ENCODE measurements at regions not wholly inside any gene's neighbourhood (a gene's known extent, or its start where the extent isn't known, plus 50 kb on each side); places are given as distances from the start of the nearest gene placed in this dataset.
A peak's percentile ranks its signal among the peaks of the same experiment; 100 is the strongest.

DNA sequence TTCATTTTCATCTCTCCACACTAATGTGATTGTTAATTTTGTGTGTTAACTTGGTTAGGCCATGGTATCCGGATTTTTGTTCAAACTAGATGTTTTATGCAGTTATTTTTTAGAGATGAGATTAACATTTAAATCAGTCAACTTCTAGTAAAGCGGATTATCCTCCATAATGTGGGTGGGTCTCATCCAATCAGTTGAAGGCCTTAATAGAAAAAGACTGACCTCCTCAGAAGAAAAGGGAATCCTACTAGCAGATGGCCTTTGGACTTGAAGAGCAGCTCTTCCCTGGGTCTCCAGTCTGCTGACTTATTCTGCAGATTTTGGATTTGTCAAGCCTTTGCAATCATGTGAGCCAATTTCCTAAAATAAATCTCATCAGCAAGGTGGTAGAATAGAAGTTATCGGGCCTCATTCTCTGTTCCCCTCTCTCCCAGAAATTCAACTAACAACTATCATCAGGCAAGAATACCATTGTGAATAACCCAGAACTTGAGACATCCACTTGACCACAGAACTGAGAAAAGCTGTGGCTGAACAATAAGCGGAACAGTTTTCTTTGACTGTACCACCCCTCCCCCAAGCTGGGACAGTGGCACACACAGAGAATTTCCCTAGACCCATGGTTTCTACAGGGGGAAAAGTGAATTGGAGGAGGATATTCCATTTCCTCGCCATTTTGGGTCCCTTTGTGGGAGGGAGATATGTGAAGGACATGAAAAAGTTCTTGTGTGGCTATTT, 323.0 kb downstream of the UTRN start:
- no peaks in the 10 kb centered on the region for H3K4me1 ChIP-seq (ENCODE audit: control insufficient read depth, insufficient read depth, low read length)
- no peak overlapping the region for H3K27ac ChIP-seq (ENCODE audit: low read depth, low read length)
- H3K9me3 ChIP-seq (ENCODE audit: control insufficient read depth, insufficient read depth, low read length) = no peaks in the 10 kb centered on the region
- DNase-seq (ENCODE audit: low read depth in 4 of 6, low spot score in 6 of 6) = no peak
- H3K27me3 ChIP-seq (ENCODE audit: control insufficient read depth, insufficient read depth, low read length) = no peaks in the 10 kb centered on the region
- no peak overlapping the region for H3K4me3 ChIP-seq (ENCODE audit: low read depth, low read length)
- no peaks in the 10 kb centered on the region for H3K36me3 ChIP-seq (ENCODE audit: control insufficient read depth, insufficient read depth, low read length)
- 100% methylated on average over 1 of the region's 5 CpGs for WGBS (ENCODE audit: insufficient coverage)

DNA sequence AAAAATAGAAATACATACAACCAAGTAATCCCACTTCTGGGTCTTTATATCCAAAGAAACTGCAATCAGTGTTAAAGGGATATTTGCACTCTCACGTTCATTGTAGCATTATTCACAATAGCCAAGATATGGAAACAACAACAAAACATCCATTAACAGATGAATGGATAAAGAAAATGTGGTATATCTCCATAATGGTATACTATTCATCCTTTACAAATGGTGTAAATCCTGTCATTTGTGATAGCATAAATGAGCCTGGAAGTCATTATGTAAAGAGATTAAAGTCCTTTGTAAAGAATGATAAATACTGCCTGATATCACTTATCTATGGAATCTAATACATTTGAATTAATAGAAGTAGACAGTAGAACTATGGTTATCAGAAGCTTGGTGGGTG, 327.7 kb downstream of the UTRN start:
- H3K27ac ChIP-seq (ENCODE audit: low read depth, low read length) = no peak overlapping the region
- H3K9me3 ChIP-seq (ENCODE audit: control insufficient read depth, insufficient read depth, low read length) = no peaks in the 10 kb centered on the region
- no peaks in the 10 kb centered on the region for H3K27me3 ChIP-seq (ENCODE audit: control insufficient read depth, insufficient read depth, low read length)
- H3K4me3 ChIP-seq (ENCODE audit: low read depth, low read length) = no peak overlapping the region
- no peaks in the 10 kb centered on the region for H3K36me3 ChIP-seq (ENCODE audit: control insufficient read depth, insufficient read depth, low read length)
- no peak for DNase-seq (ENCODE audit: low read depth in 4 of 6, low spot score in 6 of 6)
- no peaks in the 10 kb centered on the region for H3K4me1 ChIP-seq (ENCODE audit: control insufficient read depth, insufficient read depth, low read length)
- no CpG with 5 or more reads among the region's 1 CpG for WGBS (ENCODE audit: insufficient coverage)

DNA sequence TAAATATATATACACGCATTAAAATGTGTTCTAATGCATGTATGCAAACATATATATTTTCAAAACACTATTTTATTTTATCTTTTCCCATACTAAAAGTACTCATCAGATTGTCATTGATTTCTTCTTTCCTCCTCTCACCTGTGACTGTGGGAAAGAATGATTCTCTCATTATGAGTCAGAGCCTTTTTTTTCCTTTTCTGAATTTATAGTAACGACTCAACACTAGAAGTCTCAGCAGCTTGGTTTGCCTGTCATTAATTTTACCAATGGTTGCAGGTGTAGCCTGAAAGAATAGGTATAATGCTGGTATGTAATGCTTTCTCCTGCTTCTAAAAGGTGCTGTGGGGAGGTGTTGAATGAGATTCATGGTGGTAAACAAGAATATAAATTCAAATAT, 328.7 kb downstream of the UTRN start:
- DNase-seq (ENCODE audit: low read depth in 4 of 6, low spot score in 6 of 6) = no peak

DNA sequence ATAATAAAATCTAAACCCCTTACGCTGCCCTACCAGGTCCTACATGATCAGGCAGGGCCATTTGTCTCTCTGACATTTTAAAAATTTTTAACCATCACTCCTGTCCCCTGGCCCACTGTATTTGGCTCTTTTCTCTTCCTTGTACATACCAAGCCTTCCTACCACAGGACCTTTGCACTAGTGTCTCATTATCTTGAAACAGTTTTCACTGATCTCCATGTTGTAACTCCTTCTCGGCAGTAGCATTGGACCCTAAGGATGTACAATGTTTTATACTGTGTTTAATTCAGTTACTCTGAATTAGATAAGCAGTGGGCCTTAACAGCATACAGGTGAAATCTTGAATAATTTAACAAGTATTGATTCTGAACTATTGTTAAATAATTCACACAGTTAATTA, 330.7 kb downstream of the UTRN start:
- no peaks in the 10 kb centered on the region for H3K4me1 ChIP-seq (ENCODE audit: control insufficient read depth, insufficient read depth, low read length)
- no peaks in the 10 kb centered on the region for H3K27me3 ChIP-seq (ENCODE audit: control insufficient read depth, insufficient read depth, low read length)
- 91% methylated on average over 1 of the region's 2 CpGs for WGBS (ENCODE audit: insufficient coverage)
- no peaks in the 10 kb centered on the region for H3K36me3 ChIP-seq (ENCODE audit: control insufficient read depth, insufficient read depth, low read length)
- DNase-seq (ENCODE audit: low read depth in 4 of 6, low spot score in 6 of 6) = no peak
- no peaks in the 10 kb centered on the region for H3K9me3 ChIP-seq (ENCODE audit: control insufficient read depth, insufficient read depth, low read length)
- no peak overlapping the region for H3K4me3 ChIP-seq (ENCODE audit: low read depth, low read length)
- H3K27ac ChIP-seq (ENCODE audit: low read depth, low read length) = no peak overlapping the region

More for the DNA sequence above, 328.7 kb downstream of the UTRN start:
- Histone ChIP-seq H3K4me1 (ENCODE audit: control insufficient read depth, insufficient read depth, low read length) (no peaks in the 10 kb centered on the region), H3K27me3 (ENCODE audit: control insufficient read depth, insufficient read depth, low read length) (no peaks in the 10 kb centered on the region), H3K36me3 (ENCODE audit: control insufficient read depth, insufficient read depth, low read length) (no peaks in the 10 kb centered on the region), H3K27ac (ENCODE audit: low read depth, low read length) (no peak overlapping the region), H3K4me3 (ENCODE audit: low read depth, low read length) (no peak overlapping the region), H3K9me3 (ENCODE audit: control insufficient read depth, insufficient read depth, low read length) (no peaks in the 10 kb centered on the region)
- no CpG with 5 or more reads among the region's 2 CpGs for WGBS (ENCODE audit: insufficient coverage)

DNA sequence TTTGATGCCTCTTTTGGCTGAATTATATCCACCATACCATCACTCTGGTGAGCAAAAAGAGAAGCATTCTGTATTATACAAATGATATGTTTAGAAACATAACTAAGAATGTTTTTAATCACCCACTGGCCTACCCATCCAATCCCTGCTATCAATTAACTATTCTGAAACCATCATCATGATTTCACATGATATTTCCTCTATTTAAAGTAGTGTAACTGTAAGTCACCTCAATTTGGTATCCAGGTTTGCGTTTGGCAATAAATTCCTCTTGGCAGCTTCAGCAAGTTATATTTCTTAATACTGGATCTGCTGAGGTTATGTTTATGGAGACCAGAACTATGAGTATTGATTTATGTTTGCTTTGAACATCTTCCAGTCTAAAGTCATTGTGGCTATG, 332.1 kb downstream of the UTRN start:
- Histone ChIP-seq H3K9me3 (ENCODE audit: control insufficient read depth, insufficient read depth, low read length) (no peaks in the 10 kb centered on the region), H3K27ac (ENCODE audit: low read depth, low read length) (no peak overlapping the region)
- no CpG with 5 or more reads among the region's 1 CpG for WGBS (ENCODE audit: insufficient coverage)

DNA sequence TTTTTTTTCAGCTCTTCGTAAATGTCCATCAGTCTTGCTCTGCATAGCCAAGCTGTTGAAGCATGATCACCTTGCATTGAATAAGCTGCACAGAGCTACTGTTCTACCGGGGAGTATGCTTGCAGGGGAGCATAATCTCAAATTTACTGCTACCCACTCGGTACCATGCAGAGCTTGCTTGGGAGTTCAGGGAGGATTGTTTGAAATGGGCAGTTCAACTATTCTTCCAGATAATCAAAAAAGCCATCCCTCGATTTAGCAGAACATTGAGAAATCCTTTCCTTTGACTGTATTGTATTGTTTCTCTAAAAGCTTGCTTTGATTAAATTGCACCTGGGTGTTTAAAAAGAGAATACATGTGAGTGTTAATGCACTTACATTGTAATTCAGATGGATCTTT, 332.6 kb downstream of the UTRN start:
- WGBS (ENCODE audit: insufficient coverage) = no CpG with 5 or more reads among the region's 4 CpGs
- Histone ChIP-seq H3K27me3 (ENCODE audit: control insufficient read depth, insufficient read depth, low read length) (no peaks in the 10 kb centered on the region), H3K4me3 (ENCODE audit: low read depth, low read length) (no peak overlapping the region), H3K9me3 (ENCODE audit: control insufficient read depth, insufficient read depth, low read length) (no peaks in the 10 kb centered on the region), H3K36me3 (ENCODE audit: control insufficient read depth, insufficient read depth, low read length) (no peaks in the 10 kb centered on the region), H3K4me1 (ENCODE audit: control insufficient read depth, insufficient read depth, low read length) (no peaks in the 10 kb centered on the region), H3K27ac (ENCODE audit: low read depth, low read length) (no peak overlapping the region)
- DNase-seq (ENCODE audit: low read depth in 4 of 6, low spot score in 6 of 6) = no peak

More for the DNA sequence above, 332.1 kb downstream of the UTRN start:
- Histone ChIP-seq H3K4me1 (ENCODE audit: control insufficient read depth, insufficient read depth, low read length) (no peaks in the 10 kb centered on the region), H3K4me3 (ENCODE audit: low read depth, low read length) (no peak overlapping the region), H3K27me3 (ENCODE audit: control insufficient read depth, insufficient read depth, low read length) (no peaks in the 10 kb centered on the region), H3K36me3 (ENCODE audit: control insufficient read depth, insufficient read depth, low read length) (no peaks in the 10 kb centered on the region)
- DNase-seq (ENCODE audit: low read depth in 4 of 6, low spot score in 6 of 6) = peak in 1 of 6 donors; percentile 4

DNA sequence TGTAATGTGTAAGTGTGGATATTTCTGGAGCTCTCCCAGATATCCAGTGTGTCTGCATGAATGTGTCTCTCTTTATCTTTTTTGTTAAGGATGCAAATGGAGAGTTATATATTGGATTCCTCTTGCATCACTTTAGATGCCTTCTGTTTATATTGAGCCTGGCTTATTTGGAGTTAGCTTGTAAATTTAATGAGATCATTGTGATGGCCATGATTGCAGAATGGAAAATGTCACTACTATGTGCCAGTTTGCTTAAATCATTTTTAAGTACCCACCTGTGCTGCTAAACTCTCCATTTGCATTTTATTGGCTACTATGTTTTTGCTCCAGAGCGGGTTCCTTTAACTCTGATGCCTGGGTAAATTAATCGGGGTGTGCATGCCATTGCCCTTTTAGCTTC, 334.8 kb downstream of the UTRN start:
- H3K27me3 ChIP-seq (ENCODE audit: control insufficient read depth, insufficient read depth, low read length) = no peaks in the 10 kb centered on the region
- H3K9me3 ChIP-seq (ENCODE audit: control insufficient read depth, insufficient read depth, low read length) = no peaks in the 10 kb centered on the region
- no peaks in the 10 kb centered on the region for H3K4me1 ChIP-seq (ENCODE audit: control insufficient read depth, insufficient read depth, low read length)
- H3K27ac ChIP-seq (ENCODE audit: low read depth, low read length) = no peak overlapping the region
- DNase-seq (ENCODE audit: low read depth in 4 of 6, low spot score in 6 of 6) = peak in 2 of 6 donors; percentile 7 to 26
- 100% methylated on average over 1 of the region's 2 CpGs for WGBS (ENCODE audit: insufficient coverage)
- no peak overlapping the region for H3K4me3 ChIP-seq (ENCODE audit: low read depth, low read length)
- H3K36me3 ChIP-seq (ENCODE audit: control insufficient read depth, insufficient read depth, low read length) = no peaks in the 10 kb centered on the region

DNA sequence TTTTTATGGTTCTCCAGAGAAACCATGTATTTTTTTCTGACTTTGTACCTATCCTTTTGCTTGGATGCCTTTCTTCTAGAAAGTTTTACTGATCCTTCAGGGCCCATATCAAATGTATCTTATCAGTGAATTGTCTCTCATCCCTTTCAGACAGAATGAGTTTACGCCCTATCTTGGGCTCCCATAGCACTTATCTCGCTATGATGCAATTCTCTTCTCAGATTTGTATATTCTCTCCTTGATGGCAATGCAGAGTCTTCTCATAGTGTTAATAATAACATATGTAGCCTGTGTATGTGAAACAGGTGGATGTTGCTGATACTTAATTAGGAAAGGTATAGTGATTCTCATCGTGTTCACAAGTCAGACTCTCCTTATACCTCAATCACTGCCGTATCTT, 336.2 kb downstream of the UTRN start:
- DNase-seq (ENCODE audit: low read depth in 4 of 6, low spot score in 6 of 6) = no peak
- no peaks in the 10 kb centered on the region for H3K27me3 ChIP-seq (ENCODE audit: control insufficient read depth, insufficient read depth, low read length)
- no peaks in the 10 kb centered on the region for H3K9me3 ChIP-seq (ENCODE audit: control insufficient read depth, insufficient read depth, low read length)
- no peak overlapping the region for H3K27ac ChIP-seq (ENCODE audit: low read depth, low read length)
- H3K4me3 ChIP-seq (ENCODE audit: low read depth, low read length) = no peak overlapping the region
- no peaks in the 10 kb centered on the region for H3K4me1 ChIP-seq (ENCODE audit: control insufficient read depth, insufficient read depth, low read length)
- WGBS (ENCODE audit: insufficient coverage) = no CpG with 5 or more reads among the region's 4 CpGs
- no peaks in the 10 kb centered on the region for H3K36me3 ChIP-seq (ENCODE audit: control insufficient read depth, insufficient read depth, low read length)

DNA sequence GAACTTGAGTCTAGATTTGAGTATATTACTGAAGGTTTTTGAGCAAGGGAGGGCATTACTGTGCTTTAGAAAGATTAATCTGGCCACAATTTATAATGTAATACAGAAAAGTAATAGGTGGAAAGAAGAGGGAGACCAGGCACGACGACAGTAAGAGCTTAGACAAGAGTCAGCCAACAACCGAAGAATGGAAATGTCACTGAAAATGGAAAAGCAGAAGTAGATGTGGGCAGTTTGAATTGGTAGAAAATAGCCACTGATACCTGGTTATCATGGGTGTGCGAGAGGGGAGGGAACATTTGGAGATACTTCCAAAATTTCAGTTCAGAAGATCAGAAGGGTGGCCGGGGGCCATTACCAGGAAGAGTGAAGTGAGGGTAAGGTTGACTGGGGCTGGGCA, 339.1 kb downstream of the UTRN start:
- H3K27ac ChIP-seq (ENCODE audit: low read depth, low read length) = peak overlapping the region; percentile 37
- no peaks in the 10 kb centered on the region for H3K36me3 ChIP-seq (ENCODE audit: control insufficient read depth, insufficient read depth, low read length)
- H3K27me3 ChIP-seq (ENCODE audit: control insufficient read depth, insufficient read depth, low read length) = no peaks in the 10 kb centered on the region
- 75% methylated on average over 5 of the region's 5 CpGs for WGBS (ENCODE audit: insufficient coverage)
- no peaks in the 10 kb centered on the region for H3K4me1 ChIP-seq (ENCODE audit: control insufficient read depth, insufficient read depth, low read length)
- DNase-seq (ENCODE audit: low read depth in 4 of 6, low spot score in 6 of 6) = no peak
- no peaks in the 10 kb centered on the region for H3K9me3 ChIP-seq (ENCODE audit: control insufficient read depth, insufficient read depth, low read length)
- H3K4me3 ChIP-seq (ENCODE audit: low read depth, low read length) = no peak overlapping the region

DNA sequence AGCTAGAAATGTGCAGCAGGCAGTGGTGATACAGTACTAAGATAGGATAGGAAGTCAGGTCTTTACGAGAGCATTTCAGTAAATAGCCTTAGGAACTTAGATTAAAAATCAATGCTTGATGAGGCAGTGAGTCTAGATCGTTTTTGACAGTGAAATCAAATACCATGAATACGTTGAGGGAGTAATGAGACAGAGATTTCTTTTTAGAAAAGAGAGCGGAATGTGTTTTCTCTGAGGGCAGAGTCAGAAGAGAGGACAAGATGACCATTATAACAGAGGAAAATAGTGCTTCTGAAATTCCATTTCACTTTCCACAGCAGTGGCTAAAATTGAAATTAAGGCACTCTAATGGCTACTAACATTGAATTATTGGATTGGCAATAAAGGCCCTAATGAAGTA, 339.6 kb downstream of the UTRN start:
- Histone ChIP-seq H3K36me3 (ENCODE audit: control insufficient read depth, insufficient read depth, low read length) (no peaks in the 10 kb centered on the region), H3K4me3 (ENCODE audit: low read depth, low read length) (no peak overlapping the region), H3K4me1 (ENCODE audit: control insufficient read depth, insufficient read depth, low read length) (no peaks in the 10 kb centered on the region), H3K9me3 (ENCODE audit: control insufficient read depth, insufficient read depth, low read length) (no peaks in the 10 kb centered on the region), H3K27me3 (ENCODE audit: control insufficient read depth, insufficient read depth, low read length) (no peaks in the 10 kb centered on the region), H3K27ac (ENCODE audit: low read depth, low read length) (peak overlapping the region; percentile 37)
- 52% methylated on average over 2 of the region's 4 CpGs for WGBS (ENCODE audit: insufficient coverage)
- peak in 1 of 6 donors; percentile 59 for DNase-seq (ENCODE audit: low read depth in 4 of 6, low spot score in 6 of 6)
